ENCODE measurements at regions not wholly inside any gene's neighbourhood (a gene's known extent, or its start where the extent isn't known, plus 50 kb on each side); places are given as distances from the start of the nearest gene placed in this dataset.
A peak's percentile ranks its signal among the peaks of the same experiment; 100 is the strongest.
"Not testable (repeated sequence)": the region's sequence is repeated elsewhere in the genome, so short reads cannot be mapped to it uniquely, and the experiment has no call there.

- peak; percentile 30 for DNase-seq
These were observed 96.9 kb upstream of the SLC25A33 start for GRCh38 chr1:9442278-9442846.

- DNase-seq = no peak
These were observed 96.3 kb upstream of the SLC25A33 start for GRCh38 chr1:9442986-9443385.

GRCh38 chr1:9443913-9444445 is 95.3 kb upstream of the SLC25A33 start:
- DNase-seq = no peak

GRCh38 chr1:9444532-9444931 is 94.7 kb upstream of the SLC25A33 start:
- no peak for DNase-seq

GRCh38 chr1:9445081-9445480 is 94.2 kb upstream of the SLC25A33 start:
- not testable (repeated sequence) for DNase-seq

GRCh38 chr1:9447215-9447960 is 91.9 kb upstream of the SLC25A33 start:
- DNase-seq = no peak

GRCh38 chr1:9448132-9449109 is 90.8 kb upstream of the SLC25A33 start:
- DNase-seq = no peak

- peak; percentile 30 for DNase-seq
These were observed 90.1 kb upstream of the SLC25A33 start for GRCh38 chr1:9449110-9449627.

GRCh38 chr1:9449976-9450696 is 89.1 kb upstream of the SLC25A33 start:
- peak; percentile 92 for DNase-seq

- no peak for DNase-seq
These were observed 88.2 kb upstream of the SLC25A33 start for GRCh38 chr1:9451081-9451480.

GRCh38 chr1:9452516-9453140 is 86.6 kb upstream of the SLC25A33 start:
- no peak for DNase-seq

GRCh38 chr1:9453375-9453774 is 85.9 kb upstream of the SLC25A33 start:
- DNase-seq = no peak

GRCh38 chr1:9453779-9454418 is 85.4 kb upstream of the SLC25A33 start:
- no peak for DNase-seq

GRCh38 chr1:9454494-9455066 is 84.7 kb upstream of the SLC25A33 start:
- no peak for DNase-seq

- no peak for DNase-seq
These were observed 83.6 kb upstream of the SLC25A33 start for GRCh38 chr1:9455487-9456234.

GRCh38 chr1:9456833-9457232 is 82.4 kb upstream of the SLC25A33 start:
- DNase-seq = no peak

- DNase-seq = peak; percentile 79
These were observed 79.4 kb upstream of the SLC25A33 start for GRCh38 chr1:9459816-9460407.

- no peak for DNase-seq
These were observed 73.6 kb upstream of the SLC25A33 start for GRCh38 chr1:9465640-9466039.
